ENCODE measurements at regions not wholly inside any gene's neighbourhood (a gene's known extent, or its start where the extent isn't known, plus 50 kb on each side); places are given as distances from the start of the nearest gene placed in this dataset.

DNA sequence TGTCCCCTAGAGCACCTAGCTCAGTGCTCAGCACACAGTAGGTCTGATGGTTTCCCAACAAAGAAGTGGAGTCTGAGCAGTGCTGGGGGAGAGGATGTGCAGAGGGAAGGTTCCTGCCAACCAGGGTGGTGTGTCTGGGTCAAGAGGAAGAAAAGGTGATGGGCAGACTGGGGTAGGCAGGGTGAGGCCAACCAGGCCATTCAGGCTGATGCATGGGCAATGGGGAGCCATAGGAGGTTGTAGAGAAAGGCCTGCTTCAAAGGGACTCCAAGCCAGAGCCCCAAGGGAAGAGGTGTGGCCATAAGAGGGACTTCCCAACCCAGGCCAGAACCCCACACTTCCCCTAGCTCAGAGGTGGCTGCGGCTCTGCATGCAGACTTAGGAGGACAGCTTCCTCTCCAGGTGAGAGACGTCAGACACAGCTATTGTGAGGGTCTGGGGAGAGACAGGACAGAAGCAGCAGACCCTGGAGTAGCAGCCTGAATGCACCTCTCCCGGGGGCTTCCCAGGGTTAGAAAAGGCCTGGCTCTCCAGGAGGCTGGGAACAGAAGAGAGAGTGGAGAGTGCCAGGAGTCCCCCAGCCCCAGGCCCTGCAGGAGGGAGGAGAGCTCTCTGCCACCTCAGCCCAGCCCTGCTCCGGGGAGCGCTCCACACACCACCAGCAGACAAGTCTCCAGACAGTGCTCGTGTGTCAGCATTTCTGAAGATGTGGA is 87.4 kb upstream of the ZMIZ1 start:
- DNase-seq (ENCODE audit: low read depth) = no peak

DNA sequence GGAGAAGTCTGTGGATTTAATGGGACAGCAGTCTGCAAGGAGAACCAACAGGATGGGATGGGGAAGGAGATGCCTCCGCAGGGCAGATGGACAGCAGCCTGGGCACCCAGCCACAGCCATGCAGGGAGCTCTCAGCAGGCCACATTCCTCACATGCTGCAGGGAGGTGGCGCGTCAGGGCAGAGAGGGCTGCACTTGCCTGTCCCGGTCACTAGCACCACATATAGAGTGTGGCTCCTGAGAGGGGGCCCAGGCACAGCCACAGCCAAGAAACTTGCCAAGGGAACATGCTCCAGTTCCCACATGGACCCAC is 86.8 kb upstream of the ZMIZ1 start:
- no peak for DNase-seq (ENCODE audit: low read depth)

DNA sequence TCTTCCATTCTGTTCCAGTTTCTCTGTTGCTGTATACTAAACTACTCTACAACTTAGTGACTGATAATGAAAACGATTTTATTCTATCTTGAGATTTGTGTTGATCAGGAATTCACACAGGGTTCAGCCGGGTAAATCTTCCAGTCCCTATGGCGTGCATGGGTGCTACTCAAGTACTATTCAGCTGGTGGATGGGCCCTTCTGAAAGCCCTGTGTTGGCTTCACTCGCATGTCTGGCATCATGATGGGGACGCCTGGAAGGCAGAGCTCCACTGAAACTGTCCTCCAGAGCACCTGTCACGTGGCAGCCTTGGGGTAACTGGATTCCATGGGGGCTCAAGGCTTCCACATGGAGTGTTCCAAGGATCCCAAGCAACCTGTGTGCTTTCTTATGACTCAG is 86.0 kb upstream of the ZMIZ1 start:
- no peak for DNase-seq (ENCODE audit: low read depth)

DNA sequence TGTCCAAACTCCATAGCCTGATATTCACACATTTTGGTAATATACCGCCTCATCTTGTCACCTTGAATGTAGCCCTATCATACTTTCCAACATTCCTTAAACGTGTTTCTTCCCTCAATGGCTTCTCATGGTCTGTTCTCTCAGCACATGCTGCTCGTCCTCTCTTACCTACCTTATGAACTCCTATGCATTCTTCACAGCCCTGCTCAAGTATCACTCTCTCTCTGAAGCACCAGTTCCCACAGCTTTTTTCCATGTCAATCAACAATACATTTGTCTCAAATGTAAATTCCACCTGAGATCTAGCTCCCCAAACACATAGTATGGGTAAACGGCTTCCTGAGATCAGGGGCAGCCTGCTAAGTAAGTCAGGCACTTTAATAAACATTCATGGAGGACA is 85.2 kb upstream of the ZMIZ1 start:
- DNase-seq (ENCODE audit: low read depth) = no peak

DNA sequence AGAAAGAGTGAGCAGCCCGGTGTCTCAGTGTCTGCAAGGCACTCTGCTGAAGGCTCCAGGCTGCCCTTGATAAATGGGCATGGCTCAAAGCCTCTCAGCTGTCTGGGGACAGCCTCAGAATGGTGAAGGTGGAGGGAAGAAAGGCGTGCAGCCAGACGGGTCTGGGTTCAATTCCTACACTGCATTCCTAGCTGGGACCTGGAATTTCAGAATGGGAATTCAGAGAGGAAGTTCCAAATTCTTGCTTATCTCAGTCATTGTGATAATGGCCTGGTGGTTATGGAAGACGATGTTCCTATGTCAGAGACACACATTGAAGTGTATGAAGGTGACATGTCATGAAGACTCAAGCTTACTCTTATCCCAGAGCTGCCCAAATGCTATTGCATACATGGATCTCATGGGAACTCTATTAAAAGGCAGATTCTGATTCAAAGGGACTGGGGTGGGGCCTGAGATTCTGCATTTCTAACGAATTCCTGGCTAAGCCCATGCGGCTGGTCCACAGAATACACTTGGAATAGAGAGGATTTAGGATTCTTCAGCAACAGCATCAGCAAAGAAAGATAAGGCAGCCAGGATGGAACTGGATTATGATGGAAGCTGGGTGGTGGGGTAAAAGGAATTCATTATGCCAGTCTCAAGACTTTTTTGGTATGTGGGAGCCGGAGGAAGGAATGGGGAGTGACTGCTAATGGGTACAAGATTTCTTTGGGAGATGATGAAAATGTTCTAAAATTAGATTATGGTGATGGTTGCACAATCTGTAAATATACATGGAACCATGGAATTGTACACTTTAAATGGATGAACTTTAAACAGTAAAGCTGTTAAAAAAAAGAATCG is 82.6 kb upstream of the ZMIZ1 start:
- DNase-seq (ENCODE audit: low read depth) = no peak

DNA sequence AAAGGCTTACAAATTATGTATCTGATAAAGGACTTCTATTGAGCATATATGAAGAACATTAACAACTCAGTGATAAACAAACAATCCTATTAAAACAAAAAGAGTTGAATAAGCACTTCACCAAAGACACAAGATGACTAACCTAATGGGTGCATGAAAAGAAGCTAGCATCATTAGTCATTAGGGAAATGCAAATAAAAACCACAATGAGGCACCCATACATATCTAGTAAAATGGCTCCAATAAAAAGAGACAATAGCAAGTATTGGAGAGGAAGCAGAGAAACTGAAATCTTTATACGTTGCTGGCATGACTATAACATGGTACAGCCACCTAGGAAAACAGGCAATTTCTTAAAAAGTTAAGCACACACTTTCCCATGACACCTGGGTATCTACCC is 77.6 kb upstream of the ZMIZ1 start:
- DNase-seq (ENCODE audit: low read depth) = no peak

DNA sequence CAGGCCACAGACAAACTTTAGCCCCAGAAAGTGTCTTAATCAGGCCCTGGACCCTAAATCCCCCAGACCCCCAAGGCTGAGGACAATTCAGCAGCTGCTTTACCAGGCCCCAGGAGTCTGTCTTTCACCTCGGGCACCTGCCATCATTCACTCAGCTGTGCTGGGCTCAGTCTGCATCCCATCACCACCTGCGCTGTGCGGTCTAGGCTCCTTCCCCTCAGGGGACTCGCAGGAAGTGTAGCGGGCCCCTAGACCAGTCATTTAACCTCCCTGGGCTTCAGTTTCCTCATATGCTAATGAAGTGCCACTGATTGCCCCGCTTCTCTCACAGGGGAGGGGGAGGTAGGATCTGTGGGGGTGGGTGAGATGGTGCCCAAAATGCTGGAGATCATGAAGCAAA is 76.4 kb upstream of the ZMIZ1 start:
- DNase-seq (ENCODE audit: low read depth) = no peak

DNA sequence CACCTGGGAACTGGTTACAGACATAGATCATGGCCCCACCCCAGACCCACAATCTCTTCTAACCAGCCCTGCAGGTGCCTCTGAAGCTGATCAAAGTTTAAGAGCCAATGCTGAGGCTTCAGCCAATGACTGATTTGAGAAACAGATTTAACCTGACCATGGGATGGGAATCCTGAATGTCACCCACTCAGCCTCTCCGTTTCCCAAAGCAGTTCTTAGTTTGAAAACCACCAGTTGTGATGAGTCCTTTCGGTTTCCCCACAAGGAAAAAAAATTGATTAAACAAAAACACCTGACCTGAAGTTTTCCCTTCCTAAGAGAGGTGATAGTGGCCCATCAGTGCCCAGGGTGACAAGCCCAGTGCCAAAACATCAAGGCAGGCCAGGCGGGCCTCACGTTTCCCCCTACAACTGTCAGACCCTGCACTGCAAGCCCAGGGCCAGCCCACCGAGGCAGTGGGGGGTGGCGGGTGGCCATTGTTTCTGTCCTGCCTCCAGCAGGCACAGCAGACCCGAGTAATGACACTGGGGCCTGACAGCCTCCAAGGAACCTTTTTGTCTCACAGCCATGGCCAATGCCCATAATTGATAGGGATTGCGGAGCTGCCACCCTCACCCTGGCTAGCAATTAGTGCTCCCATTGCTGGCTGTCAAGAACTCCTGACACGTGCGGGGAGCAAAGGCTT is 75.4 kb upstream of the ZMIZ1 start:
- DNase-seq (ENCODE audit: low read depth) = no peak

DNA sequence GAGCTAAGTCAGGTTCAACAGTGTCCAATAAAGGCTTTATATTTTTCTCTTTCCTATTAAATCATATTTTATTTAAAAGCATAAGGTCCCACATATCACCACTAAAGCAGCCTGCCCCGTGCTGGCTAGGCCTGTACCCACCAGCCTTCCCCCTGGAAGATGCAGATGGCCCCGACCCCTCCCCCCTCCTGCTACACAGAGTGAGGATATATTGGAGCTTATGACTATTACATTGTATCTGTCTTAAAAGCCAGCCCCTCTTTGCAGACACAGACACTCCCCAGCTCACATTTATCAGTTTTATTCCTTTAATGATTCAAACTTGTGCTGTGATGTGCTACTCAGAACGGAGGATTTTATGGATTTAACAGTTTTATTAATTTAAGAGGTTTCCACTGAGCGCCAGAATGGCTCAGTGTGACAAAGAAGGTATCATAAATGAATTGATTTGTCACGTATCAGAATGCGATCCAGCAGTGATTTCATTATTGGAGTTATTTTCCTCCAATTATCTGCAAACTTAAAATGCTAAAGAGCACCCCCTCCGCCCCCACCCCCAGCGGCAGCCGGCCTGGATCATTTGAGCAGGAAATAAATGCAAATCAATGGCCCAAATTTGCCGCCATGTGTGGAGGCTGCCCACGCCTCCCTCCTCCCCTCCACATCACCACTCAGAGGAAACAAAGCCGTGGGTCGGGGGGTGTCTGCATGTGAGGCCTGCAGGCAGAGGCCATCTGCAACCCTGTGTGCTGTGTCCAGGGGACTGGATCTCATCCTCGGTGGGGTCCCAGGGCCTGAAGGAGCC is 72.6 kb upstream of the ZMIZ1 start:
- no peak for DNase-seq (ENCODE audit: low read depth)

DNA sequence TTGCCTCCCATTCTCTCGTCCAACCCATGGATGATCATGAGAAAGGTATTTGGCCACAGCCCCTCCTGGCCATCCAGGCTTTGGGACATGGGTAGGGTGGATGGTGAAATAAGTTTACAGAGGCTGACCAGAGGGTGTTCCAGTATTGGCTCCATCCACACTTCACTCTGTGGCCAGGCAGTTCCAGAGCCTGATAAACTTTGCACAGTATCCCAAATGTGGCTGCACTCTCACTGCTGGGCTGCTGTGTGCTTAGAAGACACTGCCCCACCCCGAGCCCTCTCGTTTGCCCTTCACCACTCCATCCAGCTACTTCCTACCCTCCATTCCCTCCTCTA is 72.0 kb upstream of the ZMIZ1 start:
- no peak for DNase-seq (ENCODE audit: low read depth)

DNA sequence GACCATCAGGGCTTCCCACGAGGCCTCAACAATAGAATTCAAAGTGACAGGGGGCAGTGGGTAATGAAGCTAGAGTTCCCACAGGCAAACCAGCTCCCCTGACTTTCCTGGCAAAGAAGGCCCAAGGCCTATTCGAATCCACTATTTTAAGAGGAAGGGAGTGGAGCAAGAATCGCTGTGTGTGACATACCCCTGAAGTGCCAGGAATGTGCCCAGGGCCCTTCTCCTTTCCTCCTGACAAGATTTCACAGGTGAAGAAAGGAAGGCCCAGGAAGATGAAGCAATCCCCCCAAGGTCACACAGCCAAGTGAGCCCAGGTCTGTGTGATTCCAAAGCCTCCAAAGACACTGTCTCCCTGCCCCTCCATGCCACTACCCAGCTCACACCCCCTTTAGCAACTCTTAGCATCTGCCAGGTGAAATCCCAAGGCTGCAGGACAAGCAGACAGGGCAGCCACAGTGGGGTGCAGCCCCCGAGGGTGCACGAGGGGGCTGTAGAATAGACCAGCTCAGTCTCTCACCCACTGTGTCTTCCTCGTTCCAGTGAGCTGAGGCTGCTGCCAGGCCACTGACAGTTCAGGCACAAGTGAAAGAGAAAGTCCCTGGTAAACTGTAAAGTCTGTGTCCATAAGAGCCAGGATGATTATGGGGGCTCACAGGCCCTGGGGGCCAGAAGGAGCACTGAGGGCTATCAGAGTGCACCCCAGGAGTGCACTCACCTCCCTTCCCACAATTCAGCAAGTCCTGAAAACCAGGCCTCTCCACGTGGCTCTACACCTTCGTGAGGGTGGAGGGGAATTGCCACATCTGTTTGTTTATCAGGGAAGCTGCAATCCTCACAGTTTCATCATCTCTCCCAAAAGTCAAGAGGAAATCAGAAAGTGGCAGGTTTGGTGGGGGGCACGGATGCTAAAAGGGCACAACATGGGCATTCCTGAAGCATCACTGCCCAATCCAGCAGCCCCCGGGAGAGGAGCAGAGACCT is 70.8 kb upstream of the ZMIZ1 start:
- DNase-seq (ENCODE audit: low read depth) = no peak

DNA sequence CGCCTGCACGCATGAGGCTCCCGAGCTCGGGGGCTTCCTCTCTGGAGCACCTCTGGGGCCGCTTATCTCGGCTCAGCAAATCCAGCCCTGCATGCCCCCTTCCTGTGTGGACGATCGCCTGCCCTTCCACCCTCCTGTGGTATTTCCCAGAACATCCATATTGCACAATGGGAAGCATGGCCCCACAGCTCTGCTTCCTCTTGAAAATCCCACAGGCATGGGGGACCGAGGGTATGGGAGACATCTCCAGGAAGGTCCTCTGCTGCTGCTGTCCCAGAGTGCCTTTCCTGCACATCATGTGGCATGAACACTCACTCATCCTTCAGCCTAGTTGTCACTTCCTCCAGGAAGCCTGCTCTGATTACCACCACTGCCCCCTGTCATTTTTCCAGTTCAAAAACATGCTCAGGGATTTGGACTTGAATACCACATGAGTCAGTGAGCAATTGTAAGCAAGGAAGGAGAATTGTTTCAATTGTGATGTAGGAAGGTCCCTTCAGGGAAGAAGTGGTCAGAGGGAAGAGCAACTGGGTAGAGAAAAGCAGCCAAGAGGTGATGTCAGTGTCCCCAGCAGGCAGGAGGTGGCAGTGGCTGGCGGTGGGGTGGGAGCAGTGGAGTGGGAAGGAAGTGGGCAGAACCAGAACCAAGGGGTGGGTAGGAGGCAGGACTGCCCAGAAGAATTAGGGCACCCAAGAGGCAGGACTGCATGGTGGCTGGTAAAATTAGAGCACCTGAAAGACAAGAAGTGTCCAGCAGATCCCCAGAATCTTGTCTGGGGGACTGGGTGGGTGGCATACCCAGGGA is 67.5 kb upstream of the ZMIZ1 start:
- no peak for DNase-seq (ENCODE audit: low read depth)

DNA sequence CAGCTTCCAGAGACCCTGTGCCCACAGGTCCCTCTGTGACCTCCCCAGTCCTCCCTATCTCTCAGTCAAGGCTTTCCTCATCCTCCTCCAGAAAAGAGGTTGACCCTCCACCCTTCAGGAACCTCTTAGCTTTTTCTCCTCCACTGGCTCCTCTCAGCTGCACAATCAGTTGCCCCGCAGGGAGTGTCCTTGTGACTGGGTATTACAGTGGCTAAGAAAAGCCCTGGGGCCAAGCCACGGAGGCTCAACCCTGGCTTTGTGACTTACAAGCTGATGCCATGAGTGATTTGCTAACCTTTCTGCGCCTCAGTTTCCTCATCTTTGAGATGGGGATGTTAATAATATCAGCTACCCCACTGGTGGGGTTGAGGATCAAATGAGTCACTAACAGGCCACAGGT is 66.4 kb upstream of the ZMIZ1 start:
- DNase-seq (ENCODE audit: low read depth) = no peak

DNA sequence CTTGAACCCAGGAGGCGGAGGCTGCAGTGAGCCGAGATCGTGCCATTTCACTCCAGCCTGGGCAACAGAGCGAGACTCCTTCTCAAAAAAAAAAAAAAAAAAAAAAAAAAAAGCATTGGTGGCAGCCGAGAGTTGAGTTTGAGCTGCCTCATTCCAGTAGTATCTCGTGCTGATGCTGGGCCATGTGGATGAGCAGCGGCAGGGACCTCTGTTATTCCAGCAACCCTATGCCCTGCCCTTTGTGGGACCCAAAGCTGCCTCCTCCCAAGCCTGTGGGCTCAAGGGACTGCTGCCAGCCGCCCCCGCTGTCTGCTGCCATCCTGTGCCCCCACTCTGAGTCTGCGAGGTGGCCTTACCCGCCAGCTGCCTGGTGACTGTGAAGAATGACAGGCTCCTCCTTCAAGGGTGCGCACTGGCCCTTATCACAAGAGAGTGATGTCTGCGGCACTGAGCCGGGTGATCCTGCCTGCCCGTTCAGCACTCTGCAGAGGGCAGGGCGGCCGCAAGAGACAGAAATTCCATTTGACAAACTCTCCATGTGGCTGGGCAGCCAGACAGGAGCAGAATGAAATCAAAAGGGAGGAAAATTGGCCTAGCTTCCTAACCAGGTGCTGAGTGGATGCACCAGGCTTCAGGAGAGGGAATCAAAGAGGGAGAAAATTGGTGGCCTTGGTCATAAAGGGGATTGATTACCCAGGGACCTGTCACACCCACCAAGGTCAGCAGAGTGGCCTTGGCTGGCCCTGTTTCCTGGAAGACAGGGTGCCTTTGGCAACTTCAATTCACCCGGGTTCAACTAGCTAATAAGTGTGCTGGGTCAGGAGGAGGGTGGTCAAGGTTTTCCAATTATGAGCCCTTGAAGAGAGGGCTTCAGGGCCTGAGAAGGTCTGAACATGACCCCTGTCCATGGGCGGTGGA is 65.3 kb upstream of the ZMIZ1 start:
- no peak for DNase-seq (ENCODE audit: low read depth)

DNA sequence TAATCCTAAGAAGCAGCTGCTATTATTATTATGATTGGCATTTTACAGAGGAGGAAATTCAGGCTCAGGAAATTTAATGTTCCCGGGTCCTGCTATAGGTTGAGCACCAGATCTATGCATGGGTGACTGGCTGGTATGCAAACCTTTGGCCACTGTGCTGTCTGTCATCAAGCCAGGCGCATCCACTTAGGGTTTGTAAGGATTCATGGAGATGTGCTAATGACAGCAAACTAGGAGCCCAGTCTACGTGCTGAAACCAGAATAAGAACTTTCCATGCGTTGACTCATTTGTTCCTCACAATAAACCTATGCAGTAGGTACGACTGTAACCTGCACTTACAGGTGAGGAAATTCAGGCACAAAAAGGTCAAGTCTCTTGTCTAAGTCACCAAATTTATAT is 64.5 kb upstream of the ZMIZ1 start:
- no peak for DNase-seq (ENCODE audit: low read depth)

DNA sequence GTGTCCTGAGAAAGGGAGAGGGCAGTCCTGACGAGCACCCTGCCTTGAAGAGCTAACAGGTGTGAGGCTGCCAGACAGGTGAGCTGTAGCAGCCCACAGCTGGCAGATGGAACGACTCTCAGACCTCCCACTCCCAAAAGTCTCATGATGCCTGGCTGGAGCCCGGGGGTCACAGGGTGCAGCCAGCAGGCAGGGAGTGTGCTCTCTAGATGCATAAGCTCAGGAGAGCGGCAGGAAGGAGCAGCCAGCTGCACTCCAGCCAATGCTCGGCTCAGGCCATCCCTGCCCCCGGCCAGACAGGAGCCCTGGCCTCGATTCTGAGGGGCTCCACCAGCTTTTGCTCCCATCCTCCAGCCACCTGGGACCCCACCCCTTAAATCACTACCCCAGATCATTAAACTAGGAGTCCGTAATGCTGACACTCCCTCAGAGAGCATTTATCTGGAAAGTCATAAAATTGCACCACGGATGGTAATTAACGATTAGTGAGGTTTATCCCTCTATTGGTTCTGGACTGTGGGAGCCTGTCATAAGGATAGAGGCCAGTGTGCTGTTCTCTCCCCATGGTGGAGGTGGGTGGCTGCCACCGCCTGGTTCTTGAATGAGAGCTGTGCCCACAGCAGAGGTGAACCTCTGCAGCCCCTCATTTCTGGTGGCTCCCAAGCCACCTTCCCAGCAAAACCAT is 63.5 kb upstream of the ZMIZ1 start:
- no peak for DNase-seq (ENCODE audit: low read depth)

DNA sequence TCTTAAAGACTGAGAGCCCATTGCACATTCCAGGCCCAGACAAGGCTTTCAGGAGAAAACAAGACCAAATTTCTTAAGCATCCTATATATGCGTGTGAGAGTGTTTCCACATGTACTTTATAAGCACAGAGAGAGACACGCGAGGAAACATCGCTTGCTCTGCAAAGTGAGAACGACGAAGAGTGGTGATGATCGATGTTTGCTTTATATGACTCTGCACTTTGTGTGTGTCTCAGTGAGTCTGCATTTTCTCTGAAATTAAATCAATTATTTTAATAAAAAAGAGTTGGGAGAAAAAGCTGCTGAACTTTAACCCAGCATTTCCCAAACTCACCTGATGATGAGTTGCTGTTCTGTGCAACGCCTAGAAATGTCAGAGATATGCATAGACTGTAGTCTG is 61.7 kb upstream of the ZMIZ1 start:
- no peak for DNase-seq (ENCODE audit: low read depth)

DNA sequence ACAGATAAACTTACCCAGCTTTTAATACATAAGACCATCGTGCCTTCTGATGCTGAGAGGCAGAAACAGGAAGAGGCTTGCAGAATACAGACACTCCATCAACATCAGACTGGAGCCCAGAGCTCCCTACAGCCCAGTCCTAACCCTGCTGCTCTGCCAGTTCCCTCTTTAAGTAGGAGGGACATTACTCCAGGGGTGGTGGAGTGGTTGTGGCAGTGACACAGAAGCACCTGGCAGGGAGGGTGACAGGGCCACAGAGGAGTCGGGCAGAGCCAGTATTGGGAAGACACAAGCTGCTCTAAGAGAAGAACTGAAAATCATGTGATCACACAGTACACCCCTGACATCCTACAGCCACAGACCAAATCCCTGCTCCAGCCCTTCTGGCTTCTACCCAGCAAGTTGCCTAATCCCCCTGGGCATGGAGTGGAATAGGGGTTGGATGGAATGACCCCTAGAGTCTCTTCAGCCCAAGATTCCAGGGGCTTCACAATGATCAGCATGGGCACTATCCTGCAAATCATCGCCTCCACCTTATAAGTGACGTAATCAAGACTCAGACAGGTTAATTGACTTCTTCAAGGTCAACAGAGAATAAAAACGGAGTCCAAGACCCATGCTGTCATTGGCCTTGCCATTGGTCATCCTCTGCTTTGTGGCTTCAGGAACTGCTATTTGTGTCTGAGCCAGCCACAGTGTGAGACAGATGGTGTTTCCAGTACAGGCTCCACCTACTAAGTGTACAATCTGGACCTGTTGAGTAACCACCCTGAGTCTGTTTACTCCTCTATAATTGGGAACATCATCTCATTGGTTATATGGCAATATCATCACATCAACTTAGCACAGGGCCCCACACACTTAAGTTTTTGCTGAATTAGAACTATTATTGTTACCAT is 61.1 kb upstream of the ZMIZ1 start:
- no peak for DNase-seq (ENCODE audit: low read depth)

Data from non-pigmented ciliary epithelial cell (primary cell).